Mesendoderm (in vitro differentiated cells): ENCODE measurements at regions not wholly inside any gene's neighbourhood (a gene's known extent, or its start where the extent isn't known, plus 50 kb on each side); places are given as distances from the start of the nearest gene placed in this dataset.
"Not testable (repeated sequence)": the region's sequence is repeated elsewhere in the genome, so short reads cannot be mapped to it uniquely, and the experiment has no call there.

Source experiments
- DNase-seq: peaks from one replicate; pipeline ENCODE4 v3.0.0; 2013
- H2AK5ac ChIP-seq: 2 replicates; pipeline ENCODE4 v1.6.1; 2013; ENCODE audit warnings: low read length, inconsistent platforms
- H2BK120ac ChIP-seq: 2 replicates; pipeline ENCODE4 v1.6.1; 2013; ENCODE audit warnings: low read depth, mild to moderate bottlenecking, low read length, moderate library complexity, mixed read lengths
- H2BK15ac ChIP-seq: replicated peaks from 2 replicates; pipeline ENCODE4 v1.6.1; 2013; ENCODE audit warnings: low read depth, mild to moderate bottlenecking, moderate library complexity
- H2BK5ac ChIP-seq: 2 replicates; pipeline ENCODE4 v1.6.1; 2013; ENCODE audit warnings: low read length, inconsistent platforms
- H3K18ac ChIP-seq: 2 replicates; pipeline ENCODE4 v1.6.1; 2013; ENCODE audit warnings: mild to moderate bottlenecking, low read length, mixed read lengths
- H3K23ac ChIP-seq: one replicate; pipeline ENCODE4 v1.6.1; 2013; ENCODE audit warnings: low read length
- H3K27ac ChIP-seq: 2 replicates; pipeline ENCODE4 v1.5.1; 2013; ENCODE audit warnings: low read depth, mild to moderate bottlenecking, inconsistent platforms, low read length, moderate library complexity
- H3K27me3 ChIP-seq: 2 replicates; pipeline ENCODE4 v1.6.1; 2013; ENCODE audit warnings: low read length, control low read depth, mild to moderate bottlenecking, inconsistent platforms; ENCODE audit not compliant: insufficient read depth, poor library complexity
- H3K36me3 ChIP-seq: 2 replicates; pipeline ENCODE4 v1.6.1; 2013; ENCODE audit warnings: low read length, inconsistent platforms; ENCODE audit not compliant: control insufficient read depth, insufficient read depth
- H3K4ac ChIP-seq: one replicate; pipeline ENCODE4 v1.6.1; 2013; ENCODE audit warnings: low read depth, mild to moderate bottlenecking, low read length, moderate library complexity
- H3K4me1 ChIP-seq: 2 replicates; pipeline ENCODE4 v1.6.1; 2013; ENCODE audit warnings: low read depth, low read length, inconsistent platforms; ENCODE audit not compliant: control insufficient read depth
- H3K4me2 ChIP-seq: 2 replicates; pipeline ENCODE4 v1.6.1; 2013; ENCODE audit warnings: low read length
- H3K4me3 ChIP-seq: 2 replicates; pipeline ENCODE4 v1.5.1; 2013; ENCODE audit warnings: mild to moderate bottlenecking, low read length
- H3K56ac ChIP-seq: one replicate; pipeline ENCODE4 v1.6.1; 2013; ENCODE audit warnings: low read length
- H3K79me1 ChIP-seq: 2 replicates; pipeline ENCODE4 v1.6.1; 2013; ENCODE audit warnings: low read length, inconsistent platforms
- H3K79me2 ChIP-seq: 2 replicates; pipeline ENCODE4 v1.6.1; 2013; ENCODE audit warnings: mild to moderate bottlenecking, low read length; ENCODE audit not compliant: control insufficient read depth, insufficient read depth
- H3K9ac ChIP-seq: 2 replicates; pipeline ENCODE4 v1.6.1; 2013; ENCODE audit warnings: low read length, inconsistent platforms
- H4K5ac ChIP-seq: one replicate; pipeline ENCODE4 v1.6.1; 2013; ENCODE audit warnings: low read length
- H4K8ac ChIP-seq: one replicate; pipeline ENCODE4 v1.6.1; 2013; ENCODE audit warnings: low read depth, mild to moderate bottlenecking, control low read depth, low read length, moderate library complexity
- WGBS: extraction: QIAGEN DNeasy Blood & Tissue Kit; methylation state at CpG from one replicate; pipeline ENCODE4 v1.1.7; 2013; ENCODE audit warnings: low lambda C conversion rate, missing lambda C conversion rate; ENCODE audit not compliant: insufficient coverage; ENCODE audit errors: extremely low coverage; 5-methylcytosine and 5-hydroxymethylcytosine counted together

GRCh38 chr11:36743039-36743438, 145.0 kb upstream of the RAG2 start:
- H3K23ac ChIP-seq, result no peak overlapping the region
- no peaks in the 10 kb centered on the region for H3K27me3 ChIP-seq
- no peak overlapping the region for H3K9ac ChIP-seq
- H2BK120ac ChIP-seq, result no peak overlapping the region
- no peak overlapping the region for H3K4me3 ChIP-seq
- H3K79me1 ChIP-seq, result no peaks in the 10 kb centered on the region
- no peak overlapping the region for H2BK5ac ChIP-seq
- no peak overlapping the region for H4K5ac ChIP-seq
- DNase-seq, result no peak
- no peak overlapping the region for H3K27ac ChIP-seq
- H4K8ac ChIP-seq, result no peak overlapping the region
- no peak overlapping the region for H3K18ac ChIP-seq
- no peaks in the 10 kb centered on the region for H3K4me1 ChIP-seq
- no peak overlapping the region for H3K56ac ChIP-seq
- WGBS, result no CpG with 5 or more reads among the region's 2 CpGs
- H2BK15ac ChIP-seq, result no peak overlapping the region
- H3K36me3 ChIP-seq, result no peaks in the 10 kb centered on the region
- no peak overlapping the region for H3K4ac ChIP-seq
- H2AK5ac ChIP-seq, result no peak overlapping the region
- H3K79me2 ChIP-seq, result no peaks in the 10 kb centered on the region
- H3K4me2 ChIP-seq, result no peak overlapping the region

GRCh38 chr11:36741515-36741914, 143.5 kb upstream of the RAG2 start:
- no peaks in the 10 kb centered on the region for H3K79me2 ChIP-seq
- no peak overlapping the region for H2BK120ac ChIP-seq
- no peaks in the 10 kb centered on the region for H3K79me1 ChIP-seq
- no peak overlapping the region for H4K8ac ChIP-seq
- no peak overlapping the region for H3K23ac ChIP-seq
- H2BK5ac ChIP-seq, result no peak overlapping the region
- no peak overlapping the region for H3K27ac ChIP-seq
- H4K5ac ChIP-seq, result no peak overlapping the region
- no peak overlapping the region for H3K4ac ChIP-seq
- H2BK15ac ChIP-seq, result no peak overlapping the region
- H3K4me1 ChIP-seq, result no peaks in the 10 kb centered on the region
- H3K27me3 ChIP-seq, result no peaks in the 10 kb centered on the region
- no peak overlapping the region for H3K56ac ChIP-seq
- H3K4me3 ChIP-seq, result no peak overlapping the region
- no peak overlapping the region for H3K9ac ChIP-seq
- no peaks in the 10 kb centered on the region for H3K36me3 ChIP-seq
- no peak overlapping the region for H3K18ac ChIP-seq
- no peak for DNase-seq
- no peak overlapping the region for H2AK5ac ChIP-seq
- H3K4me2 ChIP-seq, result no peak overlapping the region

- no peak overlapping the region for H3K23ac ChIP-seq
- H3K4me3 ChIP-seq, result no peak overlapping the region
- H3K79me1 ChIP-seq, result no peaks in the 10 kb centered on the region
- H3K4ac ChIP-seq, result no peak overlapping the region
- no peak overlapping the region for H3K9ac ChIP-seq
- no peak overlapping the region for H3K56ac ChIP-seq
- no CpG with 5 or more reads among the region's 3 CpGs for WGBS
- H3K27me3 ChIP-seq, result no peaks in the 10 kb centered on the region
- DNase-seq, result no peak
- no peaks in the 10 kb centered on the region for H3K36me3 ChIP-seq
- no peak overlapping the region for H2BK5ac ChIP-seq
- H4K8ac ChIP-seq, result no peak overlapping the region
- H3K4me1 ChIP-seq, result no peaks in the 10 kb centered on the region
- no peak overlapping the region for H4K5ac ChIP-seq
- no peak overlapping the region for H2BK15ac ChIP-seq
- H3K79me2 ChIP-seq, result no peaks in the 10 kb centered on the region
- no peak overlapping the region for H3K18ac ChIP-seq
- H2AK5ac ChIP-seq, result no peak overlapping the region
- H3K27ac ChIP-seq, result no peak overlapping the region
- no peak overlapping the region for H3K4me2 ChIP-seq
- no peak overlapping the region for H2BK120ac ChIP-seq
These were observed 140.3 kb upstream of the RAG2 start for GRCh38 chr11:36738292-36738861.

GRCh38 chr11:36736103-36736502, 138.1 kb upstream of the RAG2 start:
- H2BK15ac ChIP-seq, result no peak overlapping the region
- WGBS, result no CpG with 5 or more reads among the region's 3 CpGs
- no peaks in the 10 kb centered on the region for H3K79me2 ChIP-seq
- no peak for DNase-seq
- H3K36me3 ChIP-seq, result no peaks in the 10 kb centered on the region
- H3K9ac ChIP-seq, result no peak overlapping the region
- no peak overlapping the region for H3K18ac ChIP-seq
- no peak overlapping the region for H3K4me2 ChIP-seq
- H3K23ac ChIP-seq, result no peak overlapping the region
- no peaks in the 10 kb centered on the region for H3K27me3 ChIP-seq
- no peaks in the 10 kb centered on the region for H3K4me1 ChIP-seq
- no peak overlapping the region for H2BK5ac ChIP-seq
- H4K5ac ChIP-seq, result no peak overlapping the region
- H2AK5ac ChIP-seq, result no peak overlapping the region
- H3K27ac ChIP-seq, result no peak overlapping the region
- H4K8ac ChIP-seq, result no peak overlapping the region
- H3K4me3 ChIP-seq, result no peak overlapping the region
- H2BK120ac ChIP-seq, result no peak overlapping the region
- H3K4ac ChIP-seq, result no peak overlapping the region
- H3K79me1 ChIP-seq, result no peaks in the 10 kb centered on the region
- no peak overlapping the region for H3K56ac ChIP-seq

GRCh38 chr11:36733721-36734120, 135.7 kb upstream of the RAG2 start:
- not testable (repeated sequence) for H3K56ac ChIP-seq, H3K4me3 ChIP-seq, H2BK5ac ChIP-seq, H3K79me1 ChIP-seq, H3K4ac ChIP-seq, H2AK5ac ChIP-seq, H3K4me1 ChIP-seq, H3K79me2 ChIP-seq, DNase-seq, H3K36me3 ChIP-seq, H3K4me2 ChIP-seq, H2BK120ac ChIP-seq, H2BK15ac ChIP-seq, H3K27me3 ChIP-seq, H3K18ac ChIP-seq, H3K23ac ChIP-seq, H4K8ac ChIP-seq, H3K27ac ChIP-seq, H4K5ac ChIP-seq, H3K9ac ChIP-seq
- no CpG with 5 or more reads among the region's 10 CpGs for WGBS

GRCh38 chr11:36730761-36731160, 132.7 kb upstream of the RAG2 start:
- Histone ChIP-seq H3K56ac (no peak overlapping the region), H3K4me2 (no peak overlapping the region), H3K4ac (no peak overlapping the region), H3K23ac (no peak overlapping the region), H2BK15ac (no peak overlapping the region), H3K27ac (no peak overlapping the region), H3K18ac (no peak overlapping the region), H2BK120ac (no peak overlapping the region), H3K4me1 (no peaks in the 10 kb centered on the region), H3K4me3 (no peak overlapping the region), H2BK5ac (no peak overlapping the region), H3K9ac (no peak overlapping the region), H3K27me3 (no peaks in the 10 kb centered on the region), H2AK5ac (no peak overlapping the region), H4K8ac (no peak overlapping the region), H3K36me3 (no peaks in the 10 kb centered on the region), H3K79me1 (no peaks in the 10 kb centered on the region), H3K79me2 (no peaks in the 10 kb centered on the region), H4K5ac (no peak overlapping the region)
- WGBS, result no CpG with 5 or more reads among the region's 2 CpGs
- peak; percentile 3 for DNase-seq
